ENCODE measurements at regions not wholly inside any gene's neighbourhood (a gene's known extent, or its start where the extent isn't known, plus 50 kb on each side); places are given as distances from the start of the nearest gene placed in this dataset.

GRCh38 chr6:21886542-21887151 lies 293.1 kb downstream of the SOX4 start:
- TF ChIP-seq CTCF (IDR thresholded peaks at IDR 0.05; ENCODE audit: low read length) (no peak), EZH2 (optimal IDR thresholded peaks at IDR 0.05; ENCODE audit: low read depth, low read length) (no peak)

Data from MM.1S (cell line).